ENCODE measurements at regions not wholly inside any gene's neighbourhood (a gene's known extent, or its start where the extent isn't known, plus 50 kb on each side); places are given as distances from the start of the nearest gene placed in this dataset.

GRCh38 chr3:176302271-176302670 is 895.0 kb downstream of the TBL1XR1 start:
- no peaks in the 10 kb centered on the region for H3K4me1 ChIP-seq (ENCODE audit: insufficient read depth, low read length, poor library complexity, severe bottlenecking)
- TF ChIP-seq EZH2phosphoT487 (IDR thresholded peaks at IDR 0.05; ENCODE audit: borderline replicate concordance, low read depth, low read length) (no peak), CTCF (conservative IDR thresholded peaks at IDR 0.05; ENCODE audit: low read length) (no peak)
- H3K4me2 ChIP-seq (ENCODE audit: low read length), result no peak overlapping the region
- CTCF ChIA-PET (ENCODE audit: unreplicated experiment), result no interaction called here
- H3K9me2 ChIP-seq (ENCODE audit: insufficient read depth, low read length), result no peaks in the 10 kb centered on the region
- DNase-seq (ENCODE audit: low spot score), result no peak
- no peaks in the 10 kb centered on the region for H3K9me3 ChIP-seq (ENCODE audit: low read length)
- BruUV-seq (replicated peaks), result no TSS peak
- intact Hi-C loops (cut with micrococcal nuclease; ENCODE audit: unreplicated experiment), result no loop called here
- H2AFZ ChIP-seq (ENCODE audit: low read length), result no peak overlapping the region
- no peak overlapping the region for H3K27ac ChIP-seq (ENCODE audit: low read depth, low read length, poor library complexity, severe bottlenecking)
- H3K36me3 ChIP-seq (ENCODE audit: insufficient read depth, low read length), result no peaks in the 10 kb centered on the region
- H3K79me2 ChIP-seq (ENCODE audit: insufficient read depth, low read depth, low read length), result no peaks in the 10 kb centered on the region
- H3K4me3 ChIP-seq (ENCODE audit: low read depth, low read length, poor library complexity, severe bottlenecking), result no peak overlapping the region
- H4K20me1 ChIP-seq (ENCODE audit: insufficient read depth, low read length), result no peaks in the 10 kb centered on the region
- POLR2A ChIA-PET, result interaction anchor here (0.9 kb wide), 1 partner anchor 27 kb away, joined by 3 read pairs; no protein-coding TSS in a partner anchor

GRCh38 chr3:176296066-176296597 is 901.1 kb downstream of the TBL1XR1 start:
- ChIA-PET POLR2A (no interaction called here), CTCF (ENCODE audit: unreplicated experiment) (no interaction called here)
- BruUV-seq (replicated peaks), result no TSS peak

More at GRCh38 chr3:176296066-176296597, 901.1 kb downstream of the TBL1XR1 start:
- H3K4me2 ChIP-seq (ENCODE audit: low read length), result no peak overlapping the region
- no peak for DNase-seq (ENCODE audit: low spot score)
- no peaks in the 10 kb centered on the region for H3K9me2 ChIP-seq (ENCODE audit: insufficient read depth, low read length)
- no peaks in the 10 kb centered on the region for H3K79me2 ChIP-seq (ENCODE audit: insufficient read depth, low read depth, low read length)
- no peak overlapping the region for H3K27ac ChIP-seq (ENCODE audit: low read depth, low read length, poor library complexity, severe bottlenecking)
- H4K20me1 ChIP-seq (ENCODE audit: insufficient read depth, low read length), result no peaks in the 10 kb centered on the region
- no peak overlapping the region for H2AFZ ChIP-seq (ENCODE audit: low read length)
- H3K4me1 ChIP-seq (ENCODE audit: insufficient read depth, low read length, poor library complexity, severe bottlenecking), result no peaks in the 10 kb centered on the region
- H3K36me3 ChIP-seq (ENCODE audit: insufficient read depth, low read length), result no peaks in the 10 kb centered on the region
- TF ChIP-seq CTCF (conservative IDR thresholded peaks at IDR 0.05; ENCODE audit: low read length) (no peak), EZH2phosphoT487 (IDR thresholded peaks at IDR 0.05; ENCODE audit: borderline replicate concordance, low read depth, low read length) (no peak)
- intact Hi-C loops (cut with micrococcal nuclease; ENCODE audit: unreplicated experiment), result no loop called here
- H3K9me3 ChIP-seq (ENCODE audit: low read length), result peaks cover 5% of the 10 kb centered on the region; the same call in 1 of the 2 replicates
- no peak overlapping the region for H3K4me3 ChIP-seq (ENCODE audit: low read depth, low read length, poor library complexity, severe bottlenecking)
